ENCODE measurements at regions not wholly inside any gene's neighbourhood (a gene's known extent, or its start where the extent isn't known, plus 50 kb on each side); places are given as distances from the start of the nearest gene placed in this dataset.

DNA sequence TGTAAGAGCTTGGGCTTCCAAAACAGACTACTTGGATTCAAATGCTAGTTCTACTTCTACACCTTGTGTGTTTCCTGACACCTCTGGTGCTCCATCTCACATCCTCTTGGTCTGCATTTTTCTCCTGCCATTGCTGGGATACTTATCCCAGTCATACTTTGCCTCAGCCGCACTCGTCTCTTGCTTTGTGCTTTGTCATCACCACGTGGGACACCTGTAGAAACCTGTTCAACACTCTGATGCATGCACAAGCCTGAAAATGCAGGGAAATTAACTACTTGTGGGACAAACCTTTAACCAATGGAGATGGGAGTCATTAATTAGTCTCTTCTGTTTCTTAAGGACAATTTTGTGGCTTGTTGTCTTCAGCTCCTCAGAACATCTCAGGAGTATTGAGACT, 94.2 kb upstream of the PHYHIPL start:
- TF ChIP-seq CTCF (IDR thresholded peaks at IDR 0.05; ENCODE audit: extremely low read depth in 1 of 2, insufficient read depth in 1 of 2, low read depth in 1 of 2, low read length in 2 of 2) (no peak), POLR2A (IDR thresholded peaks at IDR 0.05; ENCODE audit: low read depth, low read length) (no peak), MAX (IDR thresholded peaks at IDR 0.05; ENCODE audit: insufficient read depth, insufficient read length) (no peak), EZH2 (IDR thresholded peaks at IDR 0.05; ENCODE audit: borderline replicate concordance, low read depth, low read length, severe bottlenecking) (no peak), POLR2AphosphoS5 (IDR thresholded peaks at IDR 0.05; ENCODE audit: insufficient read depth, low read depth, low read length) (no peak)

Measured in endothelial cell of umbilical vein (primary cell).